ENCODE measurements at regions not wholly inside any gene's neighbourhood (a gene's known extent, or its start where the extent isn't known, plus 50 kb on each side); places are given as distances from the start of the nearest gene placed in this dataset.

- no peak overlapping the region for H3K27ac ChIP-seq
- H3K4me3 ChIP-seq (ENCODE audit: low read depth, low read length): no peak overlapping the region
- DNase-seq: no peak
- H3K27me3 ChIP-seq (ENCODE audit: insufficient read depth, low read depth, severe bottlenecking): peaks cover 92% of the 10 kb centered on the region
- peaks cover 9% of the 10 kb centered on the region for H3K9me3 ChIP-seq (ENCODE audit: severe bottlenecking)
- H3K36me3 ChIP-seq: no peaks in the 10 kb centered on the region
- no peak for TF ChIP-seq CTCF (IDR thresholded peaks at IDR 0.05; ENCODE audit: low read depth, low read length)
Measured at GRCh38 chr20:51106011-51106410, 83.1 kb upstream of the KCNG1 start.

- TF ChIP-seq CTCF (IDR thresholded peaks at IDR 0.05; ENCODE audit: low read depth, low read length): no peak
- Histone ChIP-seq H3K4me3 (ENCODE audit: low read depth, low read length) (no peak overlapping the region), H3K27me3 (ENCODE audit: insufficient read depth, low read depth, severe bottlenecking) (peaks cover 89% of the 10 kb centered on the region), H3K9me3 (ENCODE audit: severe bottlenecking) (peaks cover 9% of the 10 kb centered on the region), H3K27ac (no peak overlapping the region), H3K36me3 (no peaks in the 10 kb centered on the region)
- no peak for DNase-seq
Measured at GRCh38 chr20:51104960-51105920, 82.3 kb upstream of the KCNG1 start.

- Histone ChIP-seq H3K27ac (no peak overlapping the region), H3K4me3 (ENCODE audit: low read depth, low read length) (no peak overlapping the region), H3K27me3 (ENCODE audit: insufficient read depth, low read depth, severe bottlenecking) (peaks cover 88% of the 10 kb centered on the region), H3K9me3 (ENCODE audit: severe bottlenecking) (no peaks in the 10 kb centered on the region), H3K36me3 (no peaks in the 10 kb centered on the region)
- TF ChIP-seq CTCF (IDR thresholded peaks at IDR 0.05; ENCODE audit: low read depth, low read length): no peak
- no peak for DNase-seq
Measured at GRCh38 chr20:51100617-51101016, 77.7 kb upstream of the KCNG1 start.

- peaks cover 87% of the 10 kb centered on the region for H3K27me3 ChIP-seq (ENCODE audit: insufficient read depth, low read depth, severe bottlenecking)
- no peak for TF ChIP-seq CTCF (IDR thresholded peaks at IDR 0.05; ENCODE audit: low read depth, low read length)
Measured at GRCh38 chr20:51098284-51098810, 75.4 kb upstream of the KCNG1 start.

GRCh38 chr20:51097351-51098120 lies 74.6 kb upstream of the KCNG1 start:
- Histone ChIP-seq H3K4me3 (ENCODE audit: low read depth, low read length) (no peak overlapping the region), H3K27me3 (ENCODE audit: insufficient read depth, low read depth, severe bottlenecking) (peaks cover 87% of the 10 kb centered on the region), H3K36me3 (no peaks in the 10 kb centered on the region), H3K9me3 (ENCODE audit: severe bottlenecking) (no peaks in the 10 kb centered on the region), H3K27ac (no peak overlapping the region)
- no peak for TF ChIP-seq CTCF (IDR thresholded peaks at IDR 0.05; ENCODE audit: low read depth, low read length)
- no peak for DNase-seq

More at GRCh38 chr20:51098284-51098810, 75.4 kb upstream of the KCNG1 start:
- no peak overlapping the region for H3K4me3 ChIP-seq (ENCODE audit: low read depth, low read length)
- no peak overlapping the region for H3K27ac ChIP-seq
- DNase-seq: no peak
- no peaks in the 10 kb centered on the region for H3K36me3 ChIP-seq
- H3K9me3 ChIP-seq (ENCODE audit: severe bottlenecking): no peaks in the 10 kb centered on the region

Measured in WERI-Rb-1 (cell line).